SK-N-SH (cell line): ENCODE measurements at regions not wholly inside any gene's neighbourhood (a gene's known extent, or its start where the extent isn't known, plus 50 kb on each side); places are given as distances from the start of the nearest gene placed in this dataset.

Experiments used
- CTCF ChIA-PET: fragments of 300-600, 350-600 bp; formaldehyde crosslinking; extraction: SDS; loops from one replicate; lab custom pipeline; 2021; lab: Yijun Ruan, JAX
- POLR2A ChIA-PET: fragments of 350-600 bp; sonication (Branson Sonifier 250); formaldehyde crosslinking; extraction: SDS; loops from one replicate; lab custom pipeline; 2020; ENCODE audit warnings: antibody characterized with exemption, inconsistent platforms; lab: Yijun Ruan, JAX
- DNase-seq: peaks from one replicate; pipeline ENCODE4 v3.0.0; 2012
- H2AFZ ChIP-seq: fragments of 200-600 bp; sonication (generic); 2 replicates; pipeline ENCODE4 v1.8.1; 2016; ENCODE audit warnings: antibody characterized with exemption, mild to moderate bottlenecking, low read depth
- H3F3A ChIP-seq: fragments of 200-600 bp; sonication (generic); replicated peaks from 2 replicates; pipeline ENCODE3; 2016; ENCODE audit warnings: antibody characterized with exemption, mild to moderate bottlenecking; ENCODE audit not compliant: insufficient read depth
- H3K27ac ChIP-seq, 2 experiments: fragments of 200-500 bp in 1 of 2; fragments of 200-600 bp in 1 of 2; sonication (Bioruptor generic) in 1 of 2; sonication (generic), shearing (Covaris generic) in 1 of 2; 2 replicates each; pipeline versions ENCODE4 v1.5.1 to v1.6.1; 2014 to 2016; ENCODE audit warnings: low read depth in 2 of 2, inconsistent platforms in 1 of 2, low read length in 1 of 2, mild to moderate bottlenecking in 1 of 2, mixed read lengths in 1 of 2
- H3K27me3 ChIP-seq: fragments of 200-600 bp; sonication (generic), shearing (Covaris generic); 2 replicates; pipeline ENCODE4 v1.6.1; 2016; ENCODE audit warnings: mixed run types; ENCODE audit not compliant: insufficient read depth
- H3K36me3 ChIP-seq, 2 experiments: fragments of 200-500 bp in 1 of 2; fragments of 200-600 bp in 1 of 2; sonication (Bioruptor generic) in 1 of 2; sonication (generic) in 1 of 2; replicated peaks in 1 of 2; 2 replicates each; pipeline versions ENCODE3 to v1.5.1; 2014 to 2016; ENCODE audit warnings: low read length in 1 of 2, mild to moderate bottlenecking in 1 of 2; ENCODE audit not compliant: insufficient read depth in 2 of 2, control insufficient read depth in 1 of 2
- H3K4me1 ChIP-seq, 2 experiments: fragments of 200-500 bp in 1 of 2; fragments of 200-600 bp in 1 of 2; sonication (Bioruptor generic) in 1 of 2; sonication (generic), shearing (Covaris generic) in 1 of 2; 2 replicates each; pipeline versions ENCODE4 v1.5.1 to v1.6.1; 2014 to 2016; ENCODE audit warnings: low read depth in 1 of 2, low read length in 1 of 2, mixed run types in 1 of 2; ENCODE audit not compliant: insufficient read depth in 2 of 2, control insufficient read depth in 1 of 2
- H3K4me2 ChIP-seq: fragments of 200-600 bp; sonication (generic), shearing (Covaris generic); 2 replicates; pipeline ENCODE4 v1.6.1; 2017; ENCODE audit warnings: mixed run types
- H3K4me3 ChIP-seq, 2 experiments: fragments of 200-500 bp in 1 of 2; fragments of 200-600 bp in 1 of 2; sonication (Bioruptor generic) in 1 of 2; sonication (generic), shearing (Covaris generic) in 1 of 2; 2 replicates each; pipeline versions ENCODE4 v1.5.1 to v1.8.1; 2014 to 2016; ENCODE audit warnings: low read depth in 2 of 2, inconsistent platforms in 1 of 2, low read length in 1 of 2, mild to moderate bottlenecking in 1 of 2, mixed read lengths in 1 of 2, moderate library complexity in 1 of 2
- H3K79me2 ChIP-seq: fragments of 200-600 bp; sonication (generic); 2 replicates; pipeline ENCODE4 v1.8.1; 2017; ENCODE audit warnings: mild to moderate bottlenecking; ENCODE audit not compliant: insufficient read depth
- H3K9ac ChIP-seq: fragments of 200-600 bp; sonication (generic); 2 replicates; pipeline ENCODE4 v1.6.1; 2017; ENCODE audit warnings: mixed run types
- H3K9me2 ChIP-seq: fragments of 200-600 bp; sonication (generic); 2 replicates; pipeline ENCODE4 v1.6.1; 2017; ENCODE audit warnings: mixed run types
- H3K9me3 ChIP-seq: fragments of 200-600 bp; sonication (generic); 2 replicates; pipeline ENCODE4 v1.6.1; 2017; ENCODE audit warnings: mixed run types, mild to moderate bottlenecking, moderate library complexity
- H4K20me1 ChIP-seq: fragments of 200-600 bp; sonication (generic); 2 replicates; pipeline ENCODE4 v1.6.1; 2017; ENCODE audit warnings: mild to moderate bottlenecking, mixed run types; ENCODE audit not compliant: insufficient read depth
- CTCF ChIP-seq: fragments of 200-600 bp; sonication (generic); IDR thresholded peaks from 2 replicates; pipeline ENCODE4 v1.6.1; 2017; ENCODE audit warnings: antibody characterized with exemption, mild to moderate bottlenecking, moderate library complexity
- ELF1 ChIP-seq: IDR thresholded peaks from 2 replicates; pipeline ENCODE4 v1.4.0; 2012
- EZH2phosphoT487 ChIP-seq: fragments of 200-600 bp; sonication (generic); IDR thresholded peaks from 2 replicates; pipeline ENCODE4 v1.6.1; 2017; ENCODE audit warnings: low read depth, mixed run types, mild to moderate bottlenecking, antibody characterized with exemption, moderate library complexity, borderline replicate concordance
- FOSL2 ChIP-seq: IDR thresholded peaks from 2 replicates; pipeline ENCODE4 v1.4.0; 2012; ENCODE audit warnings: low read depth, mild to moderate bottlenecking, moderate library complexity, borderline replicate concordance
- GABPA ChIP-seq: IDR thresholded peaks from 2 replicates; pipeline ENCODE4 v1.4.0; 2012; ENCODE audit warnings: low read depth, mild to moderate bottlenecking
- GATA2 ChIP-seq: sonication (generic); formaldehyde crosslinking; IDR thresholded peaks from 2 replicates; pipeline ENCODE4 v1.5.0; 2020; ENCODE audit warnings: mild to moderate bottlenecking, missing genetic modification reagents
- IRF3 ChIP-seq: fragments of 150-350 bp; IDR thresholded peaks from 2 replicates; pipeline ENCODE4 v1.6.1; 2016; ENCODE audit warnings: mild to moderate bottlenecking, low read depth, low read length
- JUND ChIP-seq: IDR thresholded peaks from 2 replicates; pipeline ENCODE4 v1.4.0; 2012
- MAX ChIP-seq: IDR thresholded peaks from 2 replicates; pipeline ENCODE4 v1.4.0; 2012; ENCODE audit warnings: low read depth
- NFIC ChIP-seq: IDR thresholded peaks from 2 replicates; pipeline ENCODE4 v1.4.0; 2012; ENCODE audit warnings: borderline replicate concordance
- PBX3 ChIP-seq: IDR thresholded peaks from 2 replicates; pipeline ENCODE4; 2012
- RAD21 ChIP-seq: IDR thresholded peaks from 2 replicates; pipeline ENCODE4 v1.6.1; 2012; ENCODE audit warnings: mild to moderate bottlenecking, low read length
- RXRA ChIP-seq: IDR thresholded peaks from 2 replicates; pipeline ENCODE4 v1.4.0; 2012; ENCODE audit warnings: low read depth, mild to moderate bottlenecking, borderline replicate concordance
- SIN3A ChIP-seq: IDR thresholded peaks from 2 replicates; pipeline ENCODE4 v1.6.1; 2012; ENCODE audit warnings: low read depth, mild to moderate bottlenecking, low read length, moderate library complexity, borderline replicate concordance
- TCF12 ChIP-seq: IDR thresholded peaks from 2 replicates; pipeline ENCODE4 v1.4.0; 2012
- USF1 ChIP-seq: IDR thresholded peaks from 2 replicates; pipeline ENCODE4 v1.4.0; 2012; ENCODE audit warnings: low read depth, borderline replicate concordance
- WGBS: methylation state at CpG from one replicate; pipeline ENCODE4 v1.1.6; 2017; ENCODE audit warnings: low lambda C conversion rate; 5-methylcytosine and 5-hydroxymethylcytosine counted together
- TF ChIP-seq, protein P1 (sequence below): IDR thresholded peaks from 2 replicates; pipeline ENCODE4 v1.6.1; 2012; ENCODE audit warnings: mild to moderate bottlenecking, low read depth, low read length, moderate library complexity

GRCh38 chrX:104430742-104431119, 135.3 kb upstream of the IL1RAPL2 start (continued):
- TF ChIP-seq CTCF (no peak), MAX (no peak)

GRCh38 chrX:104430072-104430741, 135.8 kb upstream of the IL1RAPL2 start:
- Histone ChIP-seq H3K27me3 (peaks cover 17% of the 10 kb centered on the region; the same call in 1 of the 2 replicates), H3K79me2 (no peaks in the 10 kb centered on the region), H3F3A (no peaks in the 10 kb centered on the region), H3K4me3 (no peak overlapping the region), H3K27ac (no peak overlapping the region), H3K36me3 (no peaks in the 10 kb centered on the region), H2AFZ (no peak overlapping the region), H4K20me1 (0 out of 2 replicates have a peak, but pooled peaks cover 3% of the 10 kb centered on the region), H3K9me2 (no peaks in the 10 kb centered on the region), H3K9me3 (no peaks in the 10 kb centered on the region), H3K9ac (no peak overlapping the region), H3K4me1 (no peaks in the 10 kb centered on the region), H3K4me2 (no peak overlapping the region)
- DNase-seq = no peak
- TF ChIP-seq PBX3 = no peak
- no peak for TF ChIP-seq ELF1
- no peak for TF ChIP-seq USF1
- TF ChIP-seq MAX = no peak
- TF ChIP-seq JUND = no peak
- TF ChIP-seq GATA2 (CRISPR knock-in tag) = no peak
- TF ChIP-seq FOSL2 = no peak
- no peak for TF ChIP-seq NFIC
- no peak for TF ChIP-seq SIN3A
- no peak for TF ChIP-seq GABPA
- TF ChIP-seq EZH2phosphoT487 = no peak
- no peak for TF ChIP-seq CTCF
- no peak for TF ChIP-seq RAD21
- TF ChIP-seq RXRA = no peak
- TF ChIP-seq, protein P1, sequence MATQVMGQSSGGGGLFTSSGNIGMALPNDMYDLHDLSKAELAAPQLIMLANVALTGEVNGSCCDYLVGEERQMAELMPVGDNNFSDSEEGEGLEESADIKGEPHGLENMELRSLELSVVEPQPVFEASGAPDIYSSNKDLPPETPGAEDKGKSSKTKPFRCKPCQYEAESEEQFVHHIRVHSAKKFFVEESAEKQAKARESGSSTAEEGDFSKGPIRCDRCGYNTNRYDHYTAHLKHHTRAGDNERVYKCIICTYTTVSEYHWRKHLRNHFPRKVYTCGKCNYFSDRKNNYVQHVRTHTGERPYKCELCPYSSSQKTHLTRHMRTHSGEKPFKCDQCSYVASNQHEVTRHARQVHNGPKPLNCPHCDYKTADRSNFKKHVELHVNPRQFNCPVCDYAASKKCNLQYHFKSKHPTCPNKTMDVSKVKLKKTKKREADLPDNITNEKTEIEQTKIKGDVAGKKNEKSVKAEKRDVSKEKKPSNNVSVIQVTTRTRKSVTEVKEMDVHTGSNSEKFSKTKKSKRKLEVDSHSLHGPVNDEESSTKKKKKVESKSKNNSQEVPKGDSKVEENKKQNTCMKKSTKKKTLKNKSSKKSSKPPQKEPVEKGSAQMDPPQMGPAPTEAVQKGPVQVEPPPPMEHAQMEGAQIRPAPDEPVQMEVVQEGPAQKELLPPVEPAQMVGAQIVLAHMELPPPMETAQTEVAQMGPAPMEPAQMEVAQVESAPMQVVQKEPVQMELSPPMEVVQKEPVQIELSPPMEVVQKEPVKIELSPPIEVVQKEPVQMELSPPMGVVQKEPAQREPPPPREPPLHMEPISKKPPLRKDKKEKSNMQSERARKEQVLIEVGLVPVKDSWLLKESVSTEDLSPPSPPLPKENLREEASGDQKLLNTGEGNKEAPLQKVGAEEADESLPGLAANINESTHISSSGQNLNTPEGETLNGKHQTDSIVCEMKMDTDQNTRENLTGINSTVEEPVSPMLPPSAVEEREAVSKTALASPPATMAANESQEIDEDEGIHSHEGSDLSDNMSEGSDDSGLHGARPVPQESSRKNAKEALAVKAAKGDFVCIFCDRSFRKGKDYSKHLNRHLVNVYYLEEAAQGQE = no peak
- no peak for TF ChIP-seq IRF3
- TF ChIP-seq TCF12 = no peak
- CTCF ChIA-PET = interaction anchor here (1.1 kb wide), 1 partner anchor 11 kb away, joined by 3 read pairs; no protein-coding TSS in a partner anchor
- 3% methylated on average over 4 of the region's 4 CpGs for WGBS
- POLR2A ChIA-PET = no interaction called here
